Hepatocyte (in vitro differentiated cells): ENCODE measurements at regions not wholly inside any gene's neighbourhood (a gene's known extent, or its start where the extent isn't known, plus 50 kb on each side); places are given as distances from the start of the nearest gene placed in this dataset.

ENCODE experiments used
- EZH2 ChIP-seq: fragments of 200-600 bp; sonication (generic); IDR thresholded peaks from 2 replicates; pipeline ENCODE4 v1.6.1; 2016; ENCODE audit warnings: antibody characterized with exemption, mild to moderate bottlenecking, borderline replicate concordance
- TF ChIP-seq, protein P1 (sequence below): fragments of 200-600 bp; sonication (generic); IDR thresholded peaks from 2 replicates; pipeline ENCODE4 v1.5.1; 2016; ENCODE audit warnings: antibody characterized with exemption, mild to moderate bottlenecking; ENCODE audit not compliant: poor library complexity

- TF ChIP-seq, protein P1, sequence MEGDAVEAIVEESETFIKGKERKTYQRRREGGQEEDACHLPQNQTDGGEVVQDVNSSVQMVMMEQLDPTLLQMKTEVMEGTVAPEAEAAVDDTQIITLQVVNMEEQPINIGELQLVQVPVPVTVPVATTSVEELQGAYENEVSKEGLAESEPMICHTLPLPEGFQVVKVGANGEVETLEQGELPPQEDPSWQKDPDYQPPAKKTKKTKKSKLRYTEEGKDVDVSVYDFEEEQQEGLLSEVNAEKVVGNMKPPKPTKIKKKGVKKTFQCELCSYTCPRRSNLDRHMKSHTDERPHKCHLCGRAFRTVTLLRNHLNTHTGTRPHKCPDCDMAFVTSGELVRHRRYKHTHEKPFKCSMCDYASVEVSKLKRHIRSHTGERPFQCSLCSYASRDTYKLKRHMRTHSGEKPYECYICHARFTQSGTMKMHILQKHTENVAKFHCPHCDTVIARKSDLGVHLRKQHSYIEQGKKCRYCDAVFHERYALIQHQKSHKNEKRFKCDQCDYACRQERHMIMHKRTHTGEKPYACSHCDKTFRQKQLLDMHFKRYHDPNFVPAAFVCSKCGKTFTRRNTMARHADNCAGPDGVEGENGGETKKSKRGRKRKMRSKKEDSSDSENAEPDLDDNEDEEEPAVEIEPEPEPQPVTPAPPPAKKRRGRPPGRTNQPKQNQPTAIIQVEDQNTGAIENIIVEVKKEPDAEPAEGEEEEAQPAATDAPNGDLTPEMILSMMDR: no peak
- TF ChIP-seq EZH2: no peak
These were observed 89.5 kb upstream of the PLXNA2 start for GRCh38 chr1:208333676-208334075.
